GM10847 (cell line): ENCODE measurements at regions not wholly inside any gene's neighbourhood (a gene's known extent, or its start where the extent isn't known, plus 50 kb on each side); places are given as distances from the start of the nearest gene placed in this dataset.

Experiments
- POLR2A ChIP-seq: IDR thresholded peaks from 2 replicates; pipeline ENCODE4 v1.6.1; 2011; ENCODE audit not compliant: insufficient read length; ENCODE audit errors: extremely low read depth

GRCh38 chr16:85286951-85287814 lies 174.9 kb upstream of the CIBAR2 start:
- TF ChIP-seq POLR2A: no peak

- no peak for TF ChIP-seq POLR2A
Measured at GRCh38 chr16:85288341-85288868, 176.1 kb upstream of the CIBAR2 start.

- no peak for TF ChIP-seq POLR2A
Measured at GRCh38 chr16:85288869-85289660, 176.8 kb upstream of the CIBAR2 start.

GRCh38 chr16:85289760-85290625 lies 177.7 kb upstream of the CIBAR2 start:
- TF ChIP-seq POLR2A: no peak

GRCh38 chr16:85290626-85291301 lies 178.5 kb upstream of the CIBAR2 start:
- no peak for TF ChIP-seq POLR2A

- no peak for TF ChIP-seq POLR2A
Measured at GRCh38 chr16:85291302-85292148, 179.3 kb upstream of the CIBAR2 start.

- TF ChIP-seq POLR2A: no peak
Measured at GRCh38 chr16:85293458-85293857, 181.2 kb upstream of the CIBAR2 start.

- TF ChIP-seq POLR2A: no peak
Measured at GRCh38 chr16:85293904-85294642, 181.8 kb upstream of the CIBAR2 start.

GRCh38 chr16:85294810-85295508 lies 182.7 kb upstream of the CIBAR2 start:
- TF ChIP-seq POLR2A: no peak

- no peak for TF ChIP-seq POLR2A
Measured at GRCh38 chr16:85296859-85297660, 184.8 kb upstream of the CIBAR2 start.

GRCh38 chr16:85297881-85298280 lies 185.6 kb upstream of the CIBAR2 start:
- no peak for TF ChIP-seq POLR2A

GRCh38 chr16:85300406-85300968 lies 188.2 kb upstream of the CIBAR2 start:
- no peak for TF ChIP-seq POLR2A
